Left kidney (tissue), 1 donor: ENCODE measurements at regions not wholly inside any gene's neighbourhood (a gene's known extent, or its start where the extent isn't known, plus 50 kb on each side); places are given as distances from the start of the nearest gene placed in this dataset.
"Not testable (repeated sequence)": the region's sequence is repeated elsewhere in the genome, so short reads cannot be mapped to it uniquely, and the experiment has no call there.

Experiments used
- DNase-seq: peaks from one replicate; pipeline ENCODE4 v3.0.0-alpha.2; 2013

GRCh38 chr1:221994939-221995338, 253.1 kb upstream of the DUSP10 start:
- DNase-seq = no peak

- no peak for DNase-seq
Measured at GRCh38 chr1:221994274-221994698, 252.4 kb upstream of the DUSP10 start.

- DNase-seq = no peak
Measured at GRCh38 chr1:221993444-221993948, 251.6 kb upstream of the DUSP10 start.

DNA sequence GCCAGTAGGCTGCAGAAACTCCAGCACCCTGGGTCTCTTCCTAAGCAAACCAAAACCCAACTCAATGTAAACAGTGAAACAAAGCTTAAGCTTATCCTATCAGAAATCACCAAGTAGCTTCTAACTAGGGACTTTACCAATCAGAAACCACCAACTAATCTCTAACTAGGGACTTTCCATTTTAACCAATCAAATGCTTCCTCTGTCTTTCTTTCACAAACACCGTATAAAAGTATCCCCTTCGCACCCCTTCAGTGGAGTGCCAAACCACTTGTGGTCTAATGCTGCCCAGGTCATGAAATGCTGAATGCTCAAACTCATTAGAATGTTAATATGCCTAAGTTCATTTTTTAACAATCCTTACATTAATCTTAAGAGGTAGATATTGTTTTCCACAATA, 250.5 kb upstream of the DUSP10 start:
- DNase-seq = no peak

- no peak for DNase-seq
Measured at GRCh38 chr1:221991221-221991620, 249.3 kb upstream of the DUSP10 start.

GRCh38 chr1:221989741-221990140, 247.9 kb upstream of the DUSP10 start:
- DNase-seq = no peak

GRCh38 chr1:221988829-221989228, 246.9 kb upstream of the DUSP10 start:
- no peak for DNase-seq

- no peak for DNase-seq
Measured at GRCh38 chr1:221987860-221988520, 246.1 kb upstream of the DUSP10 start.

DNA sequence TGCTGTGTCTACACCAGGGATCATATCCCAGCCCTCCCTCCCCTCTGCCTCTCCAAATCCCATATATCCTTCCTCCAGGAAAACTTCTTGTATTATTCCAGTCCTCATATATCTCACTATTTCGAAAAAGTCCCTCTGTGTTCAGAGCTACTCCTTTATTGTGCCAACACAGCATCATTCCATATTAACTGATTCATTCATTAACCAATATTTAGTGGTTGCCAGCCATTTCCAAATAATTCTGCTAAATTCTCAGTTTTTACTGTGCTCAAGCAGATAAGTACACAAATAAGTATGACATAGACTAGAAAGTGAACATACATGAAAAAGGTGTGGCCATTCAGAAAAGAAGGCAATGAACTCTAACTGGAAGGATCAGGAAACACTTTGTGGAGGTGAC, 241.6 kb upstream of the DUSP10 start:
- no peak for DNase-seq

DNA sequence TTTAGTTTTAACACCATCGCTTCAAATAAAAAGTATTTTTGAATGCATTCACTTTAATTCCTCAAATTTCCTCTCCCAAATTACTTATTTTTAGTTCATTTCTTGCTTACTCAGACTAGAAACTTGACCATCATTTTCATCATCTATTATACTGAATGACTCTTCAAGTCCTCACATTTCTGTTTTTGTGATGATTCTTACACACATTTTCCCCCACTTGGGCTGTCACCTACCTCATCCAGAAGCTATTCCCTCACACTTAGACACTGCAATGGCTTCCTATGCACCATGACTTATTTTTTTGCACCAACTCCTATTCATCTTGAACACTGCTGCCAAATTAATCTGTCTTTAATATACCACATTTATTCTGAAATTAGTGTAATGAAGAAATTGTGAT, 239.6 kb upstream of the DUSP10 start:
- no peak for DNase-seq

DNA sequence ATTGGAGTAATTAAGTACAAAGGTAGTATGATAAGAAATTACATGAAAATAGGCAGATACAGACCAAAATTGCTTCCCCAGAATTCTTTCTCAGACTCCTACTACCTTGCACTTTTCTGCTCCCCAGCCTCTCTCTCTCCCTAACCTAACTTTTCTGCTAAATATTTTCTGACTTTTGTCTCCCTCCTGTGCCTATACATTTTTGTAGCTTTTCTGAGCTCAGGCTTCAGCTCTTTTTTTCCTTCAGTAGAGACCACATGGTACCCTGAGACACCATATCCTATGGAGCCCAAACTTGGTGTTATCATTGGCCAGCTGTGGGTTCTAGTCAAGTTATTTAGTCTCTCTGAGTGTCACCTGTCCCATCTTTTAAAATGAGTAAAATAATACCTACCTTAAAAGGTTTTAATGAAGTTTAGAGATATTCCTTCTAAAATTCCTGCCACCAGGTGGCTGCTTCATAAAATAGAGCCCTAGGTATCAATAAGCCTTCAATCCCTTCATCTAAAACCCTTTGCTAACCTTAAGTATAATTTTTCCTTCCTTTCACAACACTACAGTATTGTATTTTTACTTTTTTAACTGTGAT, 237.6 kb upstream of the DUSP10 start:
- DNase-seq = no peak

GRCh38 chr1:221978631-221979334, 236.9 kb upstream of the DUSP10 start:
- not testable (repeated sequence) for DNase-seq

GRCh38 chr1:221973787-221974186, 231.9 kb upstream of the DUSP10 start:
- not testable (repeated sequence) for DNase-seq

- DNase-seq = no peak
Measured at GRCh38 chr1:221972276-221973235, 230.7 kb upstream of the DUSP10 start.

DNA sequence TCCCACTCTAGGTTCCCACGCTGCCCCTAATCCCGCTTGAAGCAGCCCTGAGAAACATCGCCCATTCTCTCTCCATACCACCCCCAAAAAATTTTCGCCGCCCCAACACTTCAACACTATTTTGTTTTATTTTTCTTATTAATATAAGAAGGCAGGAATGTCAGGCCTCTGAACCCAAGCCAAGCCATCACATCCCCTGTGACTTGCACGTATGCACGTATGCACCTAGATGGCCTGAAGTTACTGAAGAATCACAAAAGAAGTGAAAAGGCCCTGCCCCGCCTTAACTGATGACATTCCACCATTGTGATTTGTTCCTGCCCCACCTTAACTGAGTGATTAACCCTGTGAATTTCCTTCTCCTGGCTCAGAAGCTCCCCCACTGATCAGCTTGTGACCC, 229.1 kb upstream of the DUSP10 start:
- not testable (repeated sequence) for DNase-seq

GRCh38 chr1:221969298-221969858, 227.5 kb upstream of the DUSP10 start:
- DNase-seq = not testable (repeated sequence)

DNA sequence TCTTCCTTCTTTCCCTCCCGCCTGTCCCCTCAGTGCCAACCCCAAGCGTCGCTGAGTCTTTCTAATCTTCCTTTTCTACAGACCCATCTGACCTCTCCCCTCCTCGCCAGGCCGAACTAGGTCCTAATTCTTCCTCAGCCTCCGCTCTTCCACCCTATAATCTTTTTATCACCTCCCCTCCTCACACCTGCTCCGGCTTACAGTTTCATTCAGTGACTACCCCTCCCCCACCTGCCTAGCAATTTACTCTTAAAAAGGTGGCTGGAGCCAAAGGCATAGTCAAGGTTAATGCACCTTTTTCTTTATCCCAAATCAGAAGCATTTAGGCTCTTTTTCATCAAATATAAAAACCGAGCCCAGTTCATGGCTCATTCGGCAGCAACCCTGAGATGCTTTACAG, 225.6 kb upstream of the DUSP10 start:
- peak; percentile 1 for DNase-seq

DNA sequence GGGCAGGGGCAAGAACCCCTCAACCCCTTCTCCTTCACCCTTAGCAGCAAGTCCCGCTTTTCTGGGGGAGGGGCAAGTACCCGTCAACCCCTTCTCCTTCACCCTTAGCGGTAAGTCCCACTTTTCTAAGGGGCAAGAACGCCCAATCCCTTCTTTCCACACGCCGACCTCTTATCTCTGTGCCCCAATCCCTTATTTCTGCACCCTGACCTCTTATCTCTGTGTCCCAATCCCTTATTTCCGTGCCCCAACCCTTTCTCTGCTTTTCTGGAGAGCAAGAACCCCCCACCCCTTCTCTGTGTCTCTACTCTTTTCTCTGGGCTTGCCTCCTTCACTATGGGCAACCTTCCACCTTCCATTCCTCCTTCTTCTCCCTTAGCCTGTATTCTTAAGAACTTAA, 225.0 kb upstream of the DUSP10 start:
- DNase-seq = not testable (repeated sequence)

DNA sequence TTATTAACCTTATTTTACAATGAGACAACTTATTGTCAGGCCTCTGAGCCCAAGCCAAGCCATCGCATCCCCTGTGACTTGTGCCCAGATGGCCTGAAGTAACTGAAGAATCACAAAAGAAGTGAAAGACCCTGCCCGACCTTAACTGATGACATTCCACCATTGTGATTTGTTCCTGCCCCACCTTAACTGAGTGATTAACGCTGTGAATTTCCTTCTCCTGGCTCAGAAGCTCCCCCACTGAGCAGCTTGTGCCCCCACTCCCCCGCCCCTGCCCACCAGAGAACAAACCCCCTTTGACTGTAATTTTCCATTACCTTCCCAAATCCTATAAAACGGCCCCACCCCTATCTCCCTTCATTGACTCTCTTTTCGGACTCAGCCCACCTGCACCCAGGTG, 224.0 kb upstream of the DUSP10 start:
- not testable (repeated sequence) for DNase-seq

DNA sequence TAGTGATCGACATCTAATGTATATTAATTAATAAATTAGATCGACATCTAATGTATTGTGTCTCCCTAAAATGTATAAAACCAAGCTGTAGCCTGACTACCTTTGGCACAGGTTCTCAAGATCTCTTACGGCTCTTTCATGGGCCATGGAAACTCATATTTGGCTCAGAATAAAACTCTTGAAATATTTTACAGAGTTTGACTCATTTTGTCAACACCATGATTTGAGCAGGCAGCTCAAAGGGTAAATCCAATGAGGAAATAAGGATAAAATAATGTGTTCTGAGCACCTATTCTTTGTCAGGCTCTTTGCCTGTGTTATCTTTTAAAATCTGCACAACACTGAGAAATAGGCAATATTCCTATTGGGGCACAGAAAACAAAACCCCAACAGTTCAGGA, 223.4 kb upstream of the DUSP10 start:
- no peak for DNase-seq

GRCh38 chr1:221963742-221964141, 221.9 kb upstream of the DUSP10 start:
- DNase-seq = no peak

- no peak for DNase-seq
Measured at GRCh38 chr1:221962385-221962784, 220.5 kb upstream of the DUSP10 start.
